Endothelial cell of hepatic sinusoid (primary cell): ENCODE measurements at regions not wholly inside any gene's neighbourhood (a gene's known extent, or its start where the extent isn't known, plus 50 kb on each side); places are given as distances from the start of the nearest gene placed in this dataset.

Source experiments
- in situ Hi-C: cut with HindIII; loops from 2 replicates; pipeline ENCODE4 v1.10.0; 2017; ENCODE audit warnings: low sequenced_read_pairs

- in situ Hi-C loops: no loop called here
These were observed 361.2 kb downstream of the BCOR start for GRCh38 chrX:39736216-39737211.

DNA sequence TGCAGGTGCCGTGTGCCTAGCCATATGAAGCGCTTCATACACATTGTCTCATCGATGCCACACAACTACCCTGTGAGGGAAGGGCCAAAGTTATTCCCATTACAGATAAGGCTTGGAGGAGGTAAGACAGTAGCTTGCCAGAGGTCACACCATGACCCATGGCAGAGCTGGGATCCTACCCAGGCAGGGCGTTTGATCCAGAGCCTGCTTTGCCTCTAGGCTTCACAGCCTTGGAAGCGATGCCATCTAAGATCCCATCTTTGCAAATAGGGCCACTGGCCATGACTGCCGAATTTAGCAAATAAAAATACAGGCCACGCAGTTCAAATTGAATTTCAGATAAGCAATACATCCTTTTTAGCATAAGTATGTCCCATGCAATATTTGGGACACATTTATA, 358.2 kb downstream of the BCOR start:
- in situ Hi-C loops: no loop called here

GRCh38 chrX:39740078-39740477, 357.7 kb downstream of the BCOR start:
- in situ Hi-C loops: no loop called here

DNA sequence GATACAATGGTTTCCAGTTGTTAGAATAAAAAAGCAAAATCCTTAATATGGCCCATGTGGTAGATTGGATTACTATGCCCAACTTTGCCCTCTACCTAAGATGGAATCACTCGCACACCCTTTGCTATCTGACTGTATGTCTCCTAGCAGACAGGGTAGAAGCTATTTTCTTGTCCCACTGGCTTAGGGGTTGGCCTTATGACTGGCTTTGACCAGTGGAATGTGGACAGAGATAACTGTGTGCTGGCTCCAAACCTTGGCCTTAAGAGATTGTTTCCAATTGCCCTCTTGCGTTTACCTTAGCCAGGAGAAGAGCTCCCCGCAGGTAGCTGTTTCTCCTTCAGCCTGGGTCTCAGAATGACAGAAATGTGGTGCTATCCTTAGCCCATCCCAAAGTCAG, 355.9 kb downstream of the BCOR start:
- in situ Hi-C loops: no loop called here

- in situ Hi-C loops: no loop called here
These were observed 351.9 kb downstream of the BCOR start for GRCh38 chrX:39745818-39746217.

DNA sequence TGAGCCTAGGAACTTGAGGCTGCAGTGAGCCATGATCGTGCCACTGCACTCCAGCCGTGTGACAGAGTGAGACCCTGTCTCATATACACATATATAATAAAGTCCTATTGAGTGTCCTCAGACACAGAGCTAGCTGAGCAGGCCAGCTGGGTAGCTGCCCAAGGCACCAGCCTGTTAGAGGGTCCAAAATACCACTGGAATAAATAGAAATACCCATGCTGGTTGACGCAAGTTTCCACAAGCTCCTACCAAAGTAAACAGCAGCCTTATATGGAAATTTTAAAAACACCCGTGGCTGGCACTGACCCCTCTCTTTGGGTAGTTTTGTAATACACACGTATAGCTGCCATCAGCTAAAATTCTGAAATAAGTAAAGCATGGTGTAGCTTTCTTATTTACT, 348.6 kb downstream of the BCOR start:
- in situ Hi-C loops: no loop called here

DNA sequence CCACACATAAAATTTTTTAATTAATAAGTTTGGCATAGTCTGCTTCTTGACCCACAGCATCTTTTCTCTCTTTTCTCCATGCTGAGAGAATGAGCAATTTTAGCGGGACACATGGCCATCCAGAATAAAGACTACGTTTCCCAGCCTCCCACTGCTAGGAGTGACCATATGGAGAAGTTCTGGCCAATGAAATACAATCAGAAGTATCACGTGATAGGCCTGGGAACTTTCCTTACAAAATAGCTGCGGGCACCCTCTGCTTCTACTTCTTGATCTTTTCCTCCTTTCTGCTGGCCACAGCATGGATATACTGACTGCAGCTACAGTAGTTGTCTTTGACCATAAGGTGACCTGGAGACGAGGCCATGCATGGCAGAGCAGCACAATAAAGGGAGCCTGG, 348.0 kb downstream of the BCOR start:
- in situ Hi-C loops: no loop called here

- in situ Hi-C loops: no loop called here
These were observed 347.4 kb downstream of the BCOR start for GRCh38 chrX:39750256-39750790.

GRCh38 chrX:39750848-39751247, 346.9 kb downstream of the BCOR start:
- in situ Hi-C loops: no loop called here

DNA sequence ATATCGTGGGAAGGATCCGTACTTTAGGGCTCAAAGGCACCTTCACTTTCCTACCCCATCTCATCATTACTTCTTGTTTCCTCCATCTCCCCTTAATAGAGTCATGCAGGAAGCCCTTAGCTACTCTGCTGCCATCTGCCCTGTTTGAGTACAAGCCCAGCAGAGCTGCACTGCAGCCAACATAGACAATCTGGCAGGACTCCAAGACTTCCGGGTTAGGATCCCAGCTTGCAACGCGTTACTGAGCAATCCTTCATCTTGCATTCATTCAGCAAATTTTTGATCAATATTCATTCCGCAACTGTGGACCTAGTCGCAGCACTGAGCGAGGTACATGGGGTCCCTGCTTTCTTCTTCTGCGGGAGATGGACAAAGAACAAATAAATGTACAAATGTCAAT, 344.9 kb downstream of the BCOR start:
- in situ Hi-C loops: no loop called here

DNA sequence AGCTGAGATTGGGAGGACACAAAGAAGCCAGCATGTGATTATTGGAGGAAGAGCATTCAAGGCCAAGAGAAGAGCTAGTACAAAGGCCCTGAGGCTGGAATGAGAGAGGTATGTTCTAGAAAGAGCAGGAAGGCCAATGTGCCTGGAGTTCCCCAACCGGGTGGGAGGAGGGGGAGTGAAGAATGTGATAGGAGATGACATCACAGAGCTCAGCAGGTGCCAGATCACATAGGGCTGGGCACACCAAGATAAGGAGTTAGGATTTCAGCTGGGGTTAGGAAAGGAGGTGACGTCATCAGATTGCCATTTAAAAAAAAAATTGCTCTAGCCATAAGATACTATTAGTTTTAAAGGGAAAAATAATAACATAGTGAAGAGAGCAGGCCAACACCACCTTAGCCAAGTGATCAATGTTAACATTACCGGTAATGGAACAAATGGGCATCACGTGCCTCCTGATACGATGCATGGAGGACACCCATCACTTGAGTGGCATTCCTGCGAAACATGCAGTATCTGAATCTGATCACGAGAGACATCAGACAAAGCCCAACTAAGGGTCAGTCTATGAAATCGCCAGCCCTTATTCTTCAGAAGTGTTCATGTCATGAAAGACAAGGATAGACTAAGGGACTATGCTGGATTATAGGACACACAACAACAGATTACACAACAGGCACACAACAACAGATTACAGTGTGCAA, 344.3 kb downstream of the BCOR start:
- in situ Hi-C loops: no loop called here

GRCh38 chrX:39755143-39756032, 342.4 kb downstream of the BCOR start:
- in situ Hi-C loops: no loop called here

- in situ Hi-C loops: no loop called here
These were observed 341.5 kb downstream of the BCOR start for GRCh38 chrX:39756086-39756883.

DNA sequence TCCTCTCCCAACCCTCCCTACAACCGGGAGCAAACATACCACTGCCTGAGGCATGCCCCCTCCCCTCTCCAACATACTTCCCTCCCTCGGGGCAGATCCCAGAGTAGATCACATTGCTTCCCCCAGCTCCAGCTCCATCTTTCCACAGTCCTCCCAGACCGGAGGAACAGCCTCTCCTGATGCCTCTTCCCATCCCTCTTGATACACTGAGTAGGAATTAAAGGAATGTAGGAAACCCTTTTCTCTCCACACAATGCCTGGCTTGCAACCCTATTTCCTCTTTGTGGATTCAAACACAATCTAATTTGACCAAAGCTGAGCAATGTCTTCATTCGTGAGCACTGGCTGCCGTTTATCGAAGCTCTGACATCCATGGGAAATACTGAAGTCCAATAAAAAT, 339.8 kb downstream of the BCOR start:
- in situ Hi-C loops: no loop called here

DNA sequence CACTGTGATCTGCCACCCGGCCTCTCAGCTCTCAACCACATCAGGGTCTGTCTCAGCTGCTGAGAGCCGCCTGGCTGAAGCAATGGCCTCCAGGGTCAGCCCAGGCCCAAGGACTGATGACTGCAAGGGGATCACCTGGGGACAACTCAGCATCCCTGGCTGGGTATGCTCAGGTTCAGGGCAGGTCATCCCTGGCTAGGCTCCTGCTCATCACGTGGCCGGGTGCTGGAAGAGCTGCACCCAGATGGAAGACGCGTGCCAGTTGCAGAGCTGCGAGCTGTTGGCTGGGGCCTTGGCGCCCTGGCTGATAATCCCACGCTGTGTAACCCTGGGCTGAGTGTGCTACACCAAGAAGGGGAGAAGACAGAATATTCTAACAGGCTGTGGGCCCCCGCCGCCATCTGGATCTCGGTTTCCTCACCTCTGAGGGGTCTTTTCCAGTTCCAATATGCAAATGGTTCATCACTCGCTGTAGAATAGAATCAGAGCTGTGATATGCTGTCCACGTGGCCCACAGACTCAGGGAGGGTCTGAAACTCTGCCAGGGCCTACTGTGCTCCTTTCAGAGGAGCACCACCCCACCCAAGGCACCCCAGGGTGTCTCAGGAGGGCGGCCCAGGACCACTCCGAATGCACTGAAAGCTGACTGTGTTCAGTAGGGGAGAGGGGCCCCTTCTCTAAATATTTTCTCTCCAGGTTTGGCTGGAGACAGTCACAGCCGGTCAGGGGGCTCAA, 338.8 kb downstream of the BCOR start:
- in situ Hi-C loops: no loop called here

- in situ Hi-C loops: no loop called here
These were observed 338.1 kb downstream of the BCOR start for GRCh38 chrX:39759526-39760224.

- in situ Hi-C loops: no loop called here
These were observed 336.8 kb downstream of the BCOR start for GRCh38 chrX:39760930-39761329.

DNA sequence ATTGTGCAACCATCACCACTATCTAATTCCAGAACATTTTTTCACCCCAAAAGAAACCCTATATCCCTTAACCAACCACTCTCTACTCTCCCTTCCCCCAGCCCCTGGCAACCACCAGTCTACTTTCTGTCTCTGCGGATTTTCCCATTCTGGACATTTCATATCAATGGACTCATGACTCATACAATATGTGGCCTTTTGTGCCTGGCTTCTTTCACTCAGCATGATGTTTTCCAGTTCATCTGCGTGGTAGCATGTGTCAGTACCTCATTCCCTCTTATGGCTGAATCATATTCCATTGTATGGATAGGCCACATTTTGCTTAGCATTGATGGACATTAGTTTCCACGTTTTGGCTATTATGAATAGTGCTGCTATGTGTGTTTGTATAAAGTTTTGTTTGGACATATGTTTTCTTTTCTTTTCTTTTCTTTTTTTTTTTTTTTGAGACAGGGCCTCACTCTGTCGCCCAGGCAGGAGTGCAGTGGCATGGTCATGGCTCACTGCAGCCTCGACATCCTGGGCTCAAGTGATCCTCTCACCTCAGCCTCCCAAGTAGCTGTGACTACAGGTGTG, 335.4 kb downstream of the BCOR start:
- in situ Hi-C loops: no loop called here
